ENCODE measurements at regions not wholly inside any gene's neighbourhood (a gene's known extent, or its start where the extent isn't known, plus 50 kb on each side); places are given as distances from the start of the nearest gene placed in this dataset.

- Histone ChIP-seq H4K20me1 (ENCODE audit: insufficient read depth, low read length) (no peaks in the 10 kb centered on the region), H3K79me2 (ENCODE audit: insufficient read depth, low read depth, low read length) (no peaks in the 10 kb centered on the region), H3K9me3 (ENCODE audit: low read length) (no peaks in the 10 kb centered on the region), H3K9me2 (ENCODE audit: insufficient read depth, low read length) (no peaks in the 10 kb centered on the region), H2AFZ (ENCODE audit: low read length) (no peak overlapping the region), H3K4me1 (ENCODE audit: insufficient read depth, low read length, poor library complexity, severe bottlenecking) (peaks cover 2% of the 10 kb centered on the region), H3K4me2 (ENCODE audit: low read length) (no peak overlapping the region), H3K4me3 (ENCODE audit: low read depth, low read length, poor library complexity, severe bottlenecking) (no peak overlapping the region), H3K27ac (ENCODE audit: low read depth, low read length, poor library complexity, severe bottlenecking) (no peak overlapping the region), H3K36me3 (ENCODE audit: insufficient read depth, low read length) (no peaks in the 10 kb centered on the region)
- TF ChIP-seq CTCF (conservative IDR thresholded peaks at IDR 0.05; ENCODE audit: low read length) (no peak), EZH2phosphoT487 (IDR thresholded peaks at IDR 0.05; ENCODE audit: borderline replicate concordance, low read depth, low read length) (no peak)
- no peak for DNase-seq (ENCODE audit: low spot score)
- intact Hi-C loops (cut with micrococcal nuclease; ENCODE audit: unreplicated experiment): no loop called here
- ChIA-PET CTCF (ENCODE audit: unreplicated experiment) (no interaction called here), POLR2A (no interaction called here)
- BruUV-seq (replicated peaks): no TSS peak
Measured at GRCh38 chr14:101623077-101623372, 61.7 kb downstream of the DIO3 start.

GRCh38 chr14:101623685-101624444, 62.6 kb downstream of the DIO3 start:
- POLR2A ChIA-PET: no interaction called here
- Histone ChIP-seq H3K79me2 (ENCODE audit: insufficient read depth, low read depth, low read length) (no peaks in the 10 kb centered on the region), H3K36me3 (ENCODE audit: insufficient read depth, low read length) (no peaks in the 10 kb centered on the region), H3K4me2 (ENCODE audit: low read length) (no peak overlapping the region), H3K9me3 (ENCODE audit: low read length) (no peaks in the 10 kb centered on the region), H3K27ac (ENCODE audit: low read depth, low read length, poor library complexity, severe bottlenecking) (no peak overlapping the region), H4K20me1 (ENCODE audit: insufficient read depth, low read length) (no peaks in the 10 kb centered on the region), H3K4me3 (ENCODE audit: low read depth, low read length, poor library complexity, severe bottlenecking) (no peak overlapping the region), H3K4me1 (ENCODE audit: insufficient read depth, low read length, poor library complexity, severe bottlenecking) (peaks cover 9% of the 10 kb centered on the region), H3K9me2 (ENCODE audit: insufficient read depth, low read length) (no peaks in the 10 kb centered on the region), H2AFZ (ENCODE audit: low read length) (no peak overlapping the region)
- TF ChIP-seq EZH2phosphoT487 (IDR thresholded peaks at IDR 0.05; ENCODE audit: borderline replicate concordance, low read depth, low read length) (no peak), CTCF (conservative IDR thresholded peaks at IDR 0.05; ENCODE audit: low read length) (no peak)
- CTCF ChIA-PET (ENCODE audit: unreplicated experiment): no interaction called here
- intact Hi-C loops (cut with micrococcal nuclease; ENCODE audit: unreplicated experiment): no loop called here
- no TSS peak for BruUV-seq (replicated peaks)
- DNase-seq (ENCODE audit: low spot score): no peak

GRCh38 chr14:101624536-101624935, 63.2 kb downstream of the DIO3 start:
- Histone ChIP-seq H3K36me3 (ENCODE audit: insufficient read depth, low read length) (no peaks in the 10 kb centered on the region), H2AFZ (ENCODE audit: low read length) (no peak overlapping the region), H3K4me3 (ENCODE audit: low read depth, low read length, poor library complexity, severe bottlenecking) (no peak overlapping the region), H3K79me2 (ENCODE audit: insufficient read depth, low read depth, low read length) (no peaks in the 10 kb centered on the region), H3K27ac (ENCODE audit: low read depth, low read length, poor library complexity, severe bottlenecking) (no peak overlapping the region), H3K9me3 (ENCODE audit: low read length) (no peaks in the 10 kb centered on the region), H4K20me1 (ENCODE audit: insufficient read depth, low read length) (no peaks in the 10 kb centered on the region), H3K4me1 (ENCODE audit: insufficient read depth, low read length, poor library complexity, severe bottlenecking) (peaks cover 10% of the 10 kb centered on the region), H3K9me2 (ENCODE audit: insufficient read depth, low read length) (no peaks in the 10 kb centered on the region), H3K4me2 (ENCODE audit: low read length) (no peak overlapping the region)
- POLR2A ChIA-PET: no interaction called here
- no TSS peak for BruUV-seq (replicated peaks)
- CTCF ChIA-PET (ENCODE audit: unreplicated experiment): no interaction called here
- TF ChIP-seq CTCF (conservative IDR thresholded peaks at IDR 0.05; ENCODE audit: low read length) (no peak), EZH2phosphoT487 (IDR thresholded peaks at IDR 0.05; ENCODE audit: borderline replicate concordance, low read depth, low read length) (no peak)
- no peak for DNase-seq (ENCODE audit: low spot score)
- intact Hi-C loops (cut with micrococcal nuclease; ENCODE audit: unreplicated experiment): no loop called here

All from OCI-LY7 (cell line).